ENCODE measurements at regions not wholly inside any gene's neighbourhood (a gene's known extent, or its start where the extent isn't known, plus 50 kb on each side); places are given as distances from the start of the nearest gene placed in this dataset.
A peak's percentile ranks its signal among the peaks of the same experiment; 100 is the strongest.

DNA sequence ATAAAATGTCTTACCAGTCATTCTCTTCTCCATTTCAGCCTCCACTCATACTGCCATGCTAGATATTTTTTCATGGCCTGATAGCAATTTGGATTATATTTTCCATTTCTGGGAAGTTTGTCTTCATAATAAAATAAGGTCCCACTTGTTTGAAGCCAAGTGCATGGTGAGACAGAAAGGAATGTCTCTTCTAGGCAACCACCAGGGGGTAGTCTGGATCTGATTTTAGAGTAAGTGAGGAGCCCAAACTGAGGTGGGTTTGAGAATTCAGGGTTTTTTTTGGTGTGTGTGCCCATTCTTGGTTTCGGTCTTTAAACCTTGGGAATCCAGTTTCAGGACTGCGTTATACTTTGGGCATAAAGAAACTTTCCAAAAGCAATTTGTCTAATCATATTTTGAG lies 315.5 kb downstream of the RPRM start:
- WGBS (ENCODE audit: insufficient coverage, low coverage, low lambda C conversion rate, missing lambda C conversion rate) = 25% methylated on average over 2 of the region's 2 CpGs
- DNase-seq (no peak), ATAC-seq (peak in 2 of 4 donors; percentile 26 to 46)
- Histone ChIP-seq H3K4me3 (no peak overlapping the region), H3K27ac (no peak overlapping the region), H3K27me3 (no peaks in the 10 kb centered on the region), H3K9me3 (no peaks in the 10 kb centered on the region), H3K4me1 (no peaks in the 10 kb centered on the region), H3K36me3 (no peaks in the 10 kb centered on the region)
- TF ChIP-seq POLR2A (IDR thresholded peaks at IDR 0.05) = no peak
- TF ChIP-seq, protein P1, sequence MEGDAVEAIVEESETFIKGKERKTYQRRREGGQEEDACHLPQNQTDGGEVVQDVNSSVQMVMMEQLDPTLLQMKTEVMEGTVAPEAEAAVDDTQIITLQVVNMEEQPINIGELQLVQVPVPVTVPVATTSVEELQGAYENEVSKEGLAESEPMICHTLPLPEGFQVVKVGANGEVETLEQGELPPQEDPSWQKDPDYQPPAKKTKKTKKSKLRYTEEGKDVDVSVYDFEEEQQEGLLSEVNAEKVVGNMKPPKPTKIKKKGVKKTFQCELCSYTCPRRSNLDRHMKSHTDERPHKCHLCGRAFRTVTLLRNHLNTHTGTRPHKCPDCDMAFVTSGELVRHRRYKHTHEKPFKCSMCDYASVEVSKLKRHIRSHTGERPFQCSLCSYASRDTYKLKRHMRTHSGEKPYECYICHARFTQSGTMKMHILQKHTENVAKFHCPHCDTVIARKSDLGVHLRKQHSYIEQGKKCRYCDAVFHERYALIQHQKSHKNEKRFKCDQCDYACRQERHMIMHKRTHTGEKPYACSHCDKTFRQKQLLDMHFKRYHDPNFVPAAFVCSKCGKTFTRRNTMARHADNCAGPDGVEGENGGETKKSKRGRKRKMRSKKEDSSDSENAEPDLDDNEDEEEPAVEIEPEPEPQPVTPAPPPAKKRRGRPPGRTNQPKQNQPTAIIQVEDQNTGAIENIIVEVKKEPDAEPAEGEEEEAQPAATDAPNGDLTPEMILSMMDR (IDR thresholded peaks at IDR 0.05) = peak in 3 of 4 donors; percentile 32 to 50 (median 39)
- intact Hi-C loops (cut with DNase I) = no loop called here

- H3K9me3 ChIP-seq = no peaks in the 10 kb centered on the region
- H3K4me1 ChIP-seq = no peaks in the 10 kb centered on the region
- no peaks in the 10 kb centered on the region for H3K36me3 ChIP-seq
- H3K27me3 ChIP-seq = no peaks in the 10 kb centered on the region
- intact Hi-C loops (cut with DNase I) = no loop called here
- TF ChIP-seq, protein P1 (IDR thresholded peaks at IDR 0.05) = no peak
- no peak for TF ChIP-seq POLR2A (IDR thresholded peaks at IDR 0.05)
- no peak for ATAC-seq
- DNase-seq = no peak
- WGBS (ENCODE audit: insufficient coverage, low coverage, low lambda C conversion rate, missing lambda C conversion rate) = 46% methylated on average over 2 of the region's 2 CpGs
- no peak overlapping the region for H3K4me3 ChIP-seq
- no peak overlapping the region for H3K27ac ChIP-seq
Measured at GRCh38 chr2:153156743-153157142, 321.8 kb downstream of the RPRM start.

DNA sequence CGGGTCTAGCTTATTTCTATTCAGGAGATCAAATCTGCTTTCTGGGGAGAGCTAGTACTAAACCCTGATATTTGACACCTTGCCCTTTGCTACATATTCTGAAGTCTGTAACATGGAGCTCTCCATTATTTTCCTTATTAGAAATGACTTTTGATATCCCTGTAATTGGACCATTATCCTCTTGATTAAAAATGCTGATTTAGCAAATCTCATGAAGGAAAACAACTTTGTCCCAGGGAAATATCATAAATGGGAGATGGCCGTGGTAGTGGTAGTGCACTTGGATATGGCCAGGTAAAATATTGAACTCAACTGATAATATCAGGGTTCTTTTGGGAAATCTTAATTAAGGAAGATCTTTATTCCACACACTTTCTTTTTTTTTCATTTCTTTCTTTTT lies 326.5 kb downstream of the RPRM start:
- 70% methylated on average over 2 of the region's 2 CpGs for WGBS (ENCODE audit: insufficient coverage, low coverage, low lambda C conversion rate, missing lambda C conversion rate)
- Histone ChIP-seq H3K4me1 (no peaks in the 10 kb centered on the region), H3K4me3 (no peak overlapping the region), H3K36me3 (no peaks in the 10 kb centered on the region), H3K27ac (no peak overlapping the region), H3K27me3 (no peaks in the 10 kb centered on the region), H3K9me3 (no peaks in the 10 kb centered on the region)
- intact Hi-C loops (cut with DNase I) = no loop called here
- ATAC-seq (no peak), DNase-seq (no peak)
- TF ChIP-seq POLR2A (IDR thresholded peaks at IDR 0.05) = no peak
- TF ChIP-seq, protein P1 (IDR thresholded peaks at IDR 0.05) = no peak

DNA sequence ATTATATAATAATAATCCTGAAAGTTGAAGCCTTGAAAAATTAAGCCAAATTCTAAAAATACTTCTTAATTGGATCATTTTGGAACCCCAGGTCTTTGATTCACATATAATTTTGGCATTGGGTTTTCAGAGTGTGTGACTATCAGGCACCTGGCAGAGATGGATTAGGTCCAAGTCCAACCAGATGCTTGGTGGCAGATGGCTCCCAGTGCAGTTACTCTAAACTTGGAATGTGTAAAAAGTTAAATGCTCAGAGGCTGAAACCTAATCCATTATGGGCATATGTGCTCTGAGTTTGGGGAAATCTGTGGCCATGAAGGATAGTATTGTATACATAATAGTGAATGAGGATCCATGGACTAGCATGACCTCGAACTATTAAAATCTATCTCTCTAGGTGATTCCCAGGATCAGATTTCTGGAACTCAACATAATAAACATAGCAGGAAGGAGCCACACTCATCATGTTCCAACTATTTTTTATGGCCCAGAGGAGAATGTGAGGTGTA lies 333.0 kb downstream of the RPRM start:
- ATAC-seq (no peak), DNase-seq (no peak)
- WGBS (ENCODE audit: insufficient coverage, low coverage, low lambda C conversion rate, missing lambda C conversion rate) = 25% methylated on average over 1 of the region's 1 CpG
- no peaks in the 10 kb centered on the region for H3K36me3 ChIP-seq
- TF ChIP-seq, protein P1 (IDR thresholded peaks at IDR 0.05) = no peak
- TF ChIP-seq POLR2A (IDR thresholded peaks at IDR 0.05) = no peak
- H3K27me3 ChIP-seq = no peaks in the 10 kb centered on the region
- H3K4me1 ChIP-seq = no peaks in the 10 kb centered on the region
- no peak overlapping the region for H3K4me3 ChIP-seq
- H3K9me3 ChIP-seq = no peaks in the 10 kb centered on the region
- intact Hi-C loops (cut with DNase I) = no loop called here
- no peak overlapping the region for H3K27ac ChIP-seq

DNA sequence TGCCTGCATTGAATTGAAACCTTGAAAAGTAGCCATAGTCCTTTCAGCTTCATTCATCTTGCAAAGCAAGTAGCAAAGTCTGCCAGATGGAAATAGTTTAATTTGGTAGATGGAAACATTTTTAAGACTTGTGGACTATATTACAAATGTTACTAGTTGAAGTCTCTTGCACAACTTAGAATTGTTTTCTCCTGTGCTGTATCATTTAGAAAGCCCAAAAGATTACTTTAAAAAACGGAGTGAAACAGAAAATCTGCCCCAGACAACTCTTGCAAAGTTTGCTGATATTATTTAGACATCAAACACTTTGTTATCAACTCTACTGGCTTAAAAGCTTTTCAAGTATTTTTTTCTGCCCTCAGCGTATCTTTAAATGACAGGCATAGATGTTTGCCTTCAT lies 335.0 kb downstream of the RPRM start:
- H3K27ac ChIP-seq = no peak overlapping the region
- intact Hi-C loops (cut with DNase I) = no loop called here
- no peaks in the 10 kb centered on the region for H3K27me3 ChIP-seq
- no peaks in the 10 kb centered on the region for H3K4me1 ChIP-seq
- no peak overlapping the region for H3K4me3 ChIP-seq
- no peaks in the 10 kb centered on the region for H3K36me3 ChIP-seq
- WGBS (ENCODE audit: insufficient coverage, low coverage, low lambda C conversion rate, missing lambda C conversion rate) = 16% methylated on average over 2 of the region's 2 CpGs
- no peak for DNase-seq
- no peak for ATAC-seq
- H3K9me3 ChIP-seq = no peaks in the 10 kb centered on the region
- TF ChIP-seq, protein P1 (IDR thresholded peaks at IDR 0.05) = no peak
- no peak for TF ChIP-seq POLR2A (IDR thresholded peaks at IDR 0.05)
